GM19397 (cell line): ENCODE measurements at regions not wholly inside any gene's neighbourhood (a gene's known extent, or its start where the extent isn't known, plus 50 kb on each side); places are given as distances from the start of the nearest gene placed in this dataset.

Experiments used
- ATAC-seq: cut with Tn5 transposase; IDR thresholded peaks from one replicate; pipeline ENCODE4 v1.9.1; 2021; ENCODE audit warnings: mild to moderate bottlenecking, moderate library complexity; ENCODE audit not compliant: unreplicated experiment

- no peak for ATAC-seq
Measured at GRCh38 chr1:95369985-95370690, 136.1 kb downstream of the RWDD3 start.

- ATAC-seq, result no peak
Measured at GRCh38 chr1:95370691-95371562, 136.9 kb downstream of the RWDD3 start.

DNA sequence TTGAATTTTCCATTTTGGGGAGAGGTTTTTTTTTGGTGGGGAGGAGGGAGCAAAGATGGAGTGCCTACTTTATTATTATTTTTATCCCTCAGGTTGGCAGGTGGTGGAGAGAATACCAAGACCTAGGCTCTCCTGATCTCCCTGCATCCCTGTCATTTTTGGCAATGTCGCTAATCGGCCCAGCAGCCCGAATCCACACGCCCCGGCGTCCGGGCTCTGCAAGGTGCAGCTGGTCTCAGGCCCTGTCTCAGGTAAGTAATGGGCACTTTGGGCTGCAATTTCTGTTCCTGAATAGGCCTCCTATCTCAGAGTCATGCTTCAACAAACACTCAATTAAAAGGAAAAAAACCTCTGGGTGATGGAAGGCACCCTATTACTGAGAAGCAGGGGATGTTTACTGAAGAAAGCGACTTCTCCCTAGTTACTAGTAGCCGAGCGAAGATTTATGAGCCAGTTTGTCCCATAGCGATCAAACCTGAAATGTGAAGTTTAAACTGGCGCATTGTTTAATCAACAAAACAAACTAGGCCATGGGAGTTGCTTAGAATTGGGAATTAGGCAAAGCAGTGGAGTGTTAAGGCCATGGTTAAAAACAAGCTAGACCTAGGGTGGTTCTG is 137.8 kb downstream of the RWDD3 start:
- no peak for ATAC-seq

- no peak for ATAC-seq
Measured at GRCh38 chr1:95375174-95375573, 141.2 kb downstream of the RWDD3 start.

DNA sequence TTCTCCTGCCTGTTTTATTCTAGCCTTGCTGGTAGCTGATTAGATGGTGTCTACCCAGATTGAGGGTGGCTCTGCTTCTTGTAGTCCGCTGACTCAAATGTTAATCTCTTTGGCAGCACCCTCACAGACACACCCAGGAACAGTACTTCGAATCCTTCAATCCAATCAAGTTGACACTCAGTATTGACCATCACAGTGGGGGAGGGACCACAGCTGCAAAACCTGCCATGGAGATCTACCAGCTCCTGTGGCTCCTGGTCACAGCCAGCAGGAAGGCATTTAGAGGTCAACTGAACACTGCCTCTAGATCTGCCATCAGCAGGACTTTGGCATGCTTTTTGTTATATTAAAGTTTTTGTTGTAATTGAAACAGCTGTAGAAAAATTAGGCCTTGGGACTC is 146.9 kb downstream of the RWDD3 start:
- ATAC-seq, result no peak

GRCh38 chr1:95382000-95382786 is 148.2 kb downstream of the RWDD3 start:
- ATAC-seq, result no peak

GRCh38 chr1:95383111-95383510 is 149.1 kb downstream of the RWDD3 start:
- no peak for ATAC-seq

DNA sequence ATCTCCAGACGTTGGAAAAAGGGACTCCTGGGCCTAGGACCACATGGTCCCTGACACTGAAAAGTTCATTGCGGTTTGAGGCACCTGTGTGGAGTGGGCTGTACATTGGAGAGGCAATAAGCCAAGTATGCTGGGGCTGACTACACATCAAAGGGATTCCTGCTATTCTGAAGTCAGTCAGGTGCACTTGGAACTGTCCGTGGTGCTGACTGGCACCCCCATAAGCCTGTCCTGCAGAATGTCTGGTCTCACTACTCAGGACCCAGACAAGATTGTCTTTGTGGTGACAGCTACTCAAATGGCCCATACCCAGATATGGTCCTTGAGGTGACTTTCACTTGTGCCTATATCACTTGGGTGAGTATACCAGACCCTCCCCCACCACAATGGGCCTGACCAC is 150.6 kb downstream of the RWDD3 start:
- no peak for ATAC-seq

GRCh38 chr1:95386371-95386770 is 152.4 kb downstream of the RWDD3 start:
- no peak for ATAC-seq

DNA sequence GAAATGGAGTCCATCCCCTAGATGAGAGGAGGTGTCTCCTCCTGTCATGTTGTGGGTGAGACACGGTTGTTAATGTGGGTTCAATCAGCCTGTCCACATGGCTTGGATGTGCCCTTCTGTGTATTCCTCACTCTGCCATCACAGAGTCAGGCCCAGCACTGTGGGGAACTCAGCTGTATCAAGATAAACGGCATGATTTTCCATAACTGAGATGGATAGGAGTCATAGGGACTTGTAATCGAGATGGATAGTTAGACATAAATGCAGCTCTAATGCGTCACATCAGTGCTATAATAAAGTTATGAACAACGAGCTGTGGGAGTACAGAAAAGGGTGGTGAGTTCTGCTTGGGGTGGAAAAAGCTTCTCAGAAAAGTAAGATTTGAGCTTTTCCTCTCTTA is 152.9 kb downstream of the RWDD3 start:
- ATAC-seq, result no peak

GRCh38 chr1:95388031-95388430 is 154.0 kb downstream of the RWDD3 start:
- ATAC-seq, result no peak

GRCh38 chr1:95393434-95393833 is 159.4 kb downstream of the RWDD3 start:
- ATAC-seq, result no peak

GRCh38 chr1:95396557-95396956 is 162.5 kb downstream of the RWDD3 start:
- no peak for ATAC-seq

DNA sequence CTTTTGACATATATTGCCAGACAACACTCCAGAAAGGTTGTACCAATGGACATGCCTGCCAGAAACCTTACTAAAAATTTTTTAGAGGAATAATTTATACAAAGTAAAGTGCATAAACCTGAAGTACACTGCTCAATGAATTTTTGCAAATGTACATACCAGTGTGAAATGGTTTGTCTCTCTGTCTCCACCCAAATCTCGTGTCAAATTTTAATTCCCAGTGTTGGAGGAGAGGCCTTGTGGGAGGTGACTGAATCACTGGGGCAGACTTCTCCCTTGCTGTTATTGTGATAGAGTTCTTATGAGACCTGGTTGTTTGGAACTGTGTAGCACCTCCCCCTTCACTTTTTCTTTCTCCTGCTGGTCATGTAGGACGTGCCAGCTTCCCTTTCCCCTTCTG is 168.8 kb downstream of the RWDD3 start:
- ATAC-seq, result no peak

DNA sequence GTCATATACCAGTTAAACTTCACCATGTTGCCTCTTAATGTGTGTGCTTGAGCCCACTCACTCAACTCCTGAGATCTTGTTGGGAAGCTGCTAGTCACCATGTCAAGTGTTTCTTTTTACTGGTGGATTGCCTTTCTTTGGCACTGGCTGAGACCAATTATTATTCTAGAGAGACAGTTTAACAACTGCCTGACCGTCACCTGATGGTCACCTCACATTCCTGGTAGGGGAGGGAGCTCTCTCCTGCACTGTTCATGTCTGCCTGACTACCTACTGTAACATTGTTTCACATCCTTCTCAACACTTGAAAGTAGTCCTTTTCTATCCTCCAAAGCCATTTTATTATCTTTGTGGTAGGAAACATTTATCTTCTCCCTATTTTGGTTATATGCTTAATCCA is 172.3 kb downstream of the RWDD3 start:
- ATAC-seq, result no peak

DNA sequence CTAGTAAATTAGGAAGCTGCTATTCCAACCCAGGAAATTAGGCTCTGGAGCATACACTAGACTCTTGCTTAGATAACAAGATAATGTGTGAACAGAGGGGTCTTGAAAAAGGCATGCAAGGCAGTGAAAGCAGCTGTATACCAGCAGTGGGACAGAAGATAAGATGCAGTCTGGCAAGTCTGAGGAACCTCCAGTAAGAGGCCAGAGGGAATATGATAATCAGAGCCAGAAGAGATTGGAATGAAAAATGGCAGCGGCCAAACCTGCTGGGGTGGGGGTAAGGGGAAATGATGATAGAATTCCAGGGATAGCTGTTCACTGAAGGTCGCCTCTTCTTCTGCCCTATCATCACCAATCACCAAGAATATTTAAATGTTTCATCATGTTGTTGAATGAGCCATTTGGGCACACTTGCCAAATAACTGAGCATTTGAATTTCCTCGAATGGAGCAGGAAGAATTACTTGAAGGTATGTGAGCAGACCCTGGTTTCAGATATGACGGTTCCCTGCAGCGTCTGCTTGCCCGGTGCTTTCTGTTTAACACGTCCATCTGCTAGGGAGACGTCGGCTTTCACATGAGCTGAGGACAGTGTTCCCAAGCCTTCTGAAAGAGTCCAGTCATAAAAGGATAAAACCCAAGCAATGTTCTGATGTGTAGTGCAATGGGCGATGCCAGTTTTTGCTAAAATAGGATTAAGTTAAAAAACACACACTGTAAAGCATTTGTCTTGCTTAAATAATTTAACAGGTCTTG is 173.3 kb downstream of the RWDD3 start:
- no peak for ATAC-seq

GRCh38 chr1:95407886-95408291 is 173.9 kb downstream of the RWDD3 start:
- no peak for ATAC-seq

- ATAC-seq, result no peak
Measured at GRCh38 chr1:95408507-95409136, 174.6 kb downstream of the RWDD3 start.

GRCh38 chr1:95409276-95409675 is 175.3 kb downstream of the RWDD3 start:
- ATAC-seq, result no peak

GRCh38 chr1:95409901-95410300 is 175.9 kb downstream of the RWDD3 start:
- no peak for ATAC-seq
